Right lobe of liver (tissue), 6 donors: ENCODE measurements at regions not wholly inside any gene's neighbourhood (a gene's known extent, or its start where the extent isn't known, plus 50 kb on each side); places are given as distances from the start of the nearest gene placed in this dataset.

Experiments used
- ATAC-seq, 4 donors: fragments of 200-7000 bp; cut with Tn5 transposase; one replicate each; pipeline ENCODE4 v1.9.1; 2020; ENCODE audit warnings: mild to moderate bottlenecking in 4 of 4, moderate library complexity in 4 of 4
- DNase-seq, 3 donors: peaks; one replicate each; pipeline ENCODE4 v3.0.0-alpha.2; 2020
- H3K27ac ChIP-seq, 3 donors: fragments of 200-600 bp; one replicate each; pipeline ENCODE4 v1.8.0; 2022
- H3K27me3 ChIP-seq, 2 donors: fragments of 200-600 bp; one replicate each; pipeline ENCODE4 v1.8.0; 2022
- H3K36me3 ChIP-seq, 4 donors: fragments of 200-600 bp; sonication (generic) in 1 of 4; one replicate each; pipeline versions ENCODE4 v1.5.1 to v1.8.0; 2017 to 2022; ENCODE audit warnings: control low read depth in 1 of 4
- H3K4me1 ChIP-seq, 4 donors: fragments of 200-600 bp; sonication (generic) in 1 of 4; one replicate each; pipeline versions ENCODE4 v1.5.1 to v1.8.0; 2017 to 2022; ENCODE audit warnings: control low read depth in 1 of 4
- H3K4me3 ChIP-seq, 3 donors: fragments of 200-600 bp; one replicate each; pipeline ENCODE4 v1.8.0; 2022
- H3K9me3 ChIP-seq, 4 donors: fragments of 200-600 bp; sonication (generic) in 1 of 4; one replicate each; pipeline versions ENCODE4 v1.5.1 to v1.8.0; 2017 to 2022; ENCODE audit warnings: control low read depth in 1 of 4
- POLR2A ChIP-seq: fragments of 450-650 bp; IDR thresholded peaks from one replicate; pipeline ENCODE4 v1.6.1; 2017; ENCODE audit warnings: antibody characterized with exemption, mild to moderate bottlenecking
- WGBS: methylation state at CpG from one replicate; pipeline ENCODE4 v1.1.6; 2018; ENCODE audit warnings: low coverage, low lambda C conversion rate; ENCODE audit not compliant: insufficient coverage; ENCODE audit errors: missing lambda C conversion rate; 5-methylcytosine and 5-hydroxymethylcytosine counted together
- intact Hi-C, 2 donors: fragments of 100-400 bp; cut with DNase I; formaldehyde crosslinking; loops; one replicate each; pipeline versions ENCODE4 v1.11.2 to v1.14.1; 2022
- TF ChIP-seq, protein P1 (sequence below), 4 donors: fragments of 200-600 bp in 3 of 4; fragments of 450-650 bp in 1 of 4; IDR thresholded peaks; one replicate each; pipeline versions ENCODE4 v1.5.1 to v1.8.0; 2016 to 2022; ENCODE audit warnings: antibody characterized with exemption in 4 of 4, mild to moderate bottlenecking in 2 of 4
- donor health status: DM: no; HTN: yes; CAD: no.
- donor health status: DM: no; HTN: no; CAD: no.
- donor health status: DM: no; HTN: no; CAD: no.
- donor health status: DM: no; HTN: yes; CAD: no.
- donor health status: DM: no; HTN: yes; CAD: no.

DNA sequence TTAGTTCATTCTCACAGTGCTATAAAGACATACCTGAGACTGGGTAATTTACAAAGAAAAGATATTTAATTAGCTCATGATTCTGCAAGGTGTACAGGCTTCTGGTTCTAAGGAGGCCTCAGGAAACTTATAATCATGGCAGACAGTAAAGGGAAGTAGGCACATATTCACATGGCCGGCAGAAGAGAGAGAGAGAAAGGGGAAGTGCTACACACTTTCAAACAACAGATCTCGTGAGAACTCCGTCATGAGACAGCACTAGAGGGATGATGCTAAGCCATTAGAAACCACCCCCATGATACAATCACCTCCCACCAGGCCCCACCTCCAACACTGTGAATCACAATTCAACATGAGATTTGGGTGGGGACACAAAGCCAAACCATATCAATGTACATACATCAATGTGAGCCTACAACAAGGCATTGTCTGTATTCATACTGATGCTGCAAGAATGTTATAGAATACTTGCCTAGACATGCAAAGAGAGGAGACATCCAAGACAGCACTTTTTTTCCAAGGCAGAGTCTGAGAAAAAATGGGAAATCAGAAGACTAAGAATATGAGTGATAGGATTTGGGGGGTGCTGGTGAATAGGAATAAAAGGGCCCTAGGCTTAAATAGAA, 114.8 kb upstream of the XYLT1 start:
- H3K9me3 ChIP-seq, result no peaks in the 10 kb centered on the region

DNA sequence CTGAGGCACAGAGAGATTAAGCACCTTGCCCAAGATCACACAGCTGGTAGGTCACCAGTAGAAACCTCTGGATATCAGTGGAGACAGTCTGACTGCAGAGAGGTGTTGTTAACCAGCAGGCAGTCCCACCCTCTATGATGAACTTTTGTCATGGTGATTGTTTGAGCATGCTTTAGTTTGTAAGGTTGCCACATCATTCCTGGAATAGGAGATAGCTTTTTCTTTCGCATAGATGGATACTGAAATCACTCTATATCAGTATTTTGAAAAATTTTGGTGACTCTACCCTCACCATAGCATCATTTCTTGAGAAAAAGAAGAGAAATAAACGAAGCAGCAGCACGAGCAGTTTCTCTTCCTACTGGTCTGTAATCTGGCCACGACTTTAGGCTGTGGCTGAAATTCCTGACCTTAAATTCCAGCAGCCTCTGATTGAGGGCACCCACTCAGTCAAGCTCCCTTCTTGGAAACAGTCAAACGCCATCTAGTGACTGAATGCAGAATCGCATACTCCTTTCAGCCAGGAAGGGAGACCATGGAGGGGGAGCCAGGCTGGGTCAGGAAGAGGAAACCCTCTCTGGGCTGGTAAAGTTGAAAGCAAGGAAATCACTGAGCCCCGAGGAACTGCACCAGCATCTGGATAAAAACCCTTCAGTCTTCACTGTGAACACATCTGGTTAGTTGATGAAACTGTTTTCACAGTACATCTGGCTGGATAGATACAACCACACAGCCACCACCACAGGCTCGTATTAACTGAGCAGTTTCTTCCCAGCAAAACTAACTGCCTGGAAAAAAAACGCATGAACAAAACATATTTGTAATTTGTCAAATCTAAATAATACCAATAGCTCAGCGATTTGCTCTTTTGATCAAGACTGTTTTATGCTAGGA, 108.5 kb upstream of the XYLT1 start:
- H3K27me3 ChIP-seq, result no peaks in the 10 kb centered on the region
- no peaks in the 10 kb centered on the region for H3K9me3 ChIP-seq
- peak; percentile 83 to 90 (median 90) for ATAC-seq
- peak in 2 of 3 donors; percentile 25 to 50 for DNase-seq
- TF ChIP-seq POLR2A, result no peak
- TF ChIP-seq, protein P1, sequence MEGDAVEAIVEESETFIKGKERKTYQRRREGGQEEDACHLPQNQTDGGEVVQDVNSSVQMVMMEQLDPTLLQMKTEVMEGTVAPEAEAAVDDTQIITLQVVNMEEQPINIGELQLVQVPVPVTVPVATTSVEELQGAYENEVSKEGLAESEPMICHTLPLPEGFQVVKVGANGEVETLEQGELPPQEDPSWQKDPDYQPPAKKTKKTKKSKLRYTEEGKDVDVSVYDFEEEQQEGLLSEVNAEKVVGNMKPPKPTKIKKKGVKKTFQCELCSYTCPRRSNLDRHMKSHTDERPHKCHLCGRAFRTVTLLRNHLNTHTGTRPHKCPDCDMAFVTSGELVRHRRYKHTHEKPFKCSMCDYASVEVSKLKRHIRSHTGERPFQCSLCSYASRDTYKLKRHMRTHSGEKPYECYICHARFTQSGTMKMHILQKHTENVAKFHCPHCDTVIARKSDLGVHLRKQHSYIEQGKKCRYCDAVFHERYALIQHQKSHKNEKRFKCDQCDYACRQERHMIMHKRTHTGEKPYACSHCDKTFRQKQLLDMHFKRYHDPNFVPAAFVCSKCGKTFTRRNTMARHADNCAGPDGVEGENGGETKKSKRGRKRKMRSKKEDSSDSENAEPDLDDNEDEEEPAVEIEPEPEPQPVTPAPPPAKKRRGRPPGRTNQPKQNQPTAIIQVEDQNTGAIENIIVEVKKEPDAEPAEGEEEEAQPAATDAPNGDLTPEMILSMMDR (IDR thresholded peaks at IDR 0.05), result peak; percentile 69 to 91 (median 84)
- intact Hi-C loops, result no loop called here
- WGBS, result 8% methylated on average over 10 of the region's 10 CpGs
- H3K36me3 ChIP-seq, result no peaks in the 10 kb centered on the region
- no peak overlapping the region for H3K27ac ChIP-seq
- H3K4me3 ChIP-seq, result no peak overlapping the region
- H3K4me1 ChIP-seq, result no peaks in the 10 kb centered on the region

More for the DNA sequence above, 114.8 kb upstream of the XYLT1 start:
- intact Hi-C loops, result no loop called here
- H3K4me3 ChIP-seq, result no peak overlapping the region
- H3K27me3 ChIP-seq, result no peaks in the 10 kb centered on the region
- no peaks in the 10 kb centered on the region for H3K36me3 ChIP-seq
- no peak for ATAC-seq
- no peak for DNase-seq
- H3K27ac ChIP-seq, result no peak overlapping the region
- TF ChIP-seq, protein P1 (IDR thresholded peaks at IDR 0.05), result no peak
- TF ChIP-seq POLR2A, result no peak
- WGBS, result 45% methylated on average over 2 of the region's 3 CpGs
- H3K4me1 ChIP-seq, result no peaks in the 10 kb centered on the region

DNA sequence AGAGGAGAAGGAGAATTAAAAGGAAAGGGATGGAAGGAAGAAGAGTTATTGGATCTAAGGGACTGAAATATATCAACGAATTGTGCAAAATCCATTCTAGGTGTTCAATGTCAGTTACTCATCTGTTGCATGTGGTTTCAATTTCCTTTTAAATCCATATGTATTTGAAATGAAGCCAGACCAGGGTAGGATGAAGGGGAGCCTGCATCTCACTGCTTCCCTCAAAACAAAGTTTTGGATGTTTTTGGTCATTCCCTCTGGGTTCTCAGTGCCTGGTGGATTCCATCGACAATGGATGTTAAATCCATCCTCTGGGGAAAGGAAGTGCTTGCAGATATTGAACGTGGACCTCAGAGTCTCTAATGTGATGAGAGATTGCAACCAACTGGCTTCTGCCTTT, 103.5 kb upstream of the XYLT1 start:
- H3K4me3 ChIP-seq, result no peak overlapping the region
- TF ChIP-seq, protein P1 (IDR thresholded peaks at IDR 0.05), result no peak
- TF ChIP-seq POLR2A, result no peak
- H3K27me3 ChIP-seq, result no peaks in the 10 kb centered on the region
- no peaks in the 10 kb centered on the region for H3K4me1 ChIP-seq
- H3K9me3 ChIP-seq, result no peaks in the 10 kb centered on the region
- intact Hi-C loops, result no loop called here
- WGBS, result 27% methylated on average over 3 of the region's 3 CpGs
- no peaks in the 10 kb centered on the region for H3K36me3 ChIP-seq
- ATAC-seq, result no peak
- no peak for DNase-seq
- no peak overlapping the region for H3K27ac ChIP-seq

GRCh38 chr16:17572145-17572544, 101.4 kb upstream of the XYLT1 start:
- no peak for ATAC-seq
- TF ChIP-seq POLR2A, result no peak
- TF ChIP-seq, protein P1 (IDR thresholded peaks at IDR 0.05), result no peak
- H3K4me3 ChIP-seq, result no peak overlapping the region
- DNase-seq, result no peak
- no peak overlapping the region for H3K27ac ChIP-seq
- H3K4me1 ChIP-seq, result no peaks in the 10 kb centered on the region
- H3K27me3 ChIP-seq, result no peaks in the 10 kb centered on the region
- WGBS, result 29% methylated on average over 1 of the region's 1 CpG
- H3K36me3 ChIP-seq, result no peaks in the 10 kb centered on the region
- H3K9me3 ChIP-seq, result no peaks in the 10 kb centered on the region
- intact Hi-C loops, result no loop called here
